ENCODE measurements at regions not wholly inside any gene's neighbourhood (a gene's known extent, or its start where the extent isn't known, plus 50 kb on each side); places are given as distances from the start of the nearest gene placed in this dataset.

DNA sequence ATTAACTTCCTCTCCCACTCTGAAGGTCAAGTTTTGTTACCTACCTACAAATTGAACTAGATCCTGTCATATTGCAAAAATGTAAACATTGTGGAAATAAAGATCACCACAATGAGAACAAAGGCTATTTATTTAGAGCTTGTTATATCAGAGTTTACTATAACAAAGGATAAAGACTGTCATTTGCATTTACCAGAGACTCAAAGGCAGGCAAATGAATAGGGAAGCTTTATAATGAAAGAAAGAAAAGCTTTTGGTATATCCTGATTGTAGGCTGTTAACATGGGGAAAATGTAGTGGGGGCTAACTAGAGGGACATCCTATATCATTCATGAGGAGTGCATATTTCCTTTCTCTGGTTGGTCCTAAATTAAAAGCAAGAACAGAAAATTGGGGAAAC lies 403.5 kb upstream of the TYRP1 start:
- no peak for TF ChIP-seq ZNF274 (IDR thresholded peaks at IDR 0.05; ENCODE audit: low read depth, low read length)
- TF ChIP-seq SUZ12 (IDR thresholded peaks at IDR 0.05; ENCODE audit: extremely low read depth, insufficient read depth, insufficient read length), result no peak
- TF ChIP-seq YY1 (IDR thresholded peaks at IDR 0.05; ENCODE audit: insufficient read depth, insufficient read length), result no peak
